Stomach (tissue), 8 donors: ENCODE measurements at regions not wholly inside any gene's neighbourhood (a gene's known extent, or its start where the extent isn't known, plus 50 kb on each side); places are given as distances from the start of the nearest gene placed in this dataset.

Source experiments
- DNase-seq, 2 donors: peaks; one replicate each; pipeline versions ENCODE4 v3.0.0 to v3.0.0-alpha.2; 2013 to 2019
- H3K27ac ChIP-seq, 5 donors: fragments of 200-600 bp in 4 of 5; sonication (generic) in 4 of 5; one replicate each; pipeline ENCODE4 v1.5.1; 2013 to 2019; ENCODE audit warnings: mild to moderate bottlenecking in 1 of 5, moderate library complexity in 1 of 5
- H3K27me3 ChIP-seq, 3 donors: fragments of 200-600 bp; sonication (generic); one replicate each; pipeline ENCODE4 v1.5.1; 2017 to 2019; ENCODE audit warnings: mixed run types in 1 of 3
- H3K36me3 ChIP-seq, 4 donors: fragments of 200-600 bp; sonication (generic); 1 replicate in 3 of 4; 2 replicates in 1 of 4; pipeline ENCODE4 v1.5.1; 2016 to 2019
- H3K4me1 ChIP-seq, 4 donors: fragments of 200-600 bp; sonication (generic); one replicate each; pipeline ENCODE4 v1.5.1; 2016 to 2019
- H3K4me3 ChIP-seq, 4 donors: fragments of 200-600 bp; sonication (generic) in 3 of 4; one replicate each; pipeline ENCODE4 v1.5.1; 2016 to 2019; ENCODE audit warnings: mild to moderate bottlenecking in 1 of 4
- H3K9me3 ChIP-seq, 4 donors: fragments of 200-600 bp; sonication (generic); one replicate each; pipeline ENCODE4 v1.5.1; 2016 to 2019
- EP300 ChIP-seq: sonication (generic); formaldehyde crosslinking; IDR thresholded peaks from one replicate; pipeline ENCODE4 v1.6.1; 2017; ENCODE audit warnings: antibody characterized with exemption
- POLR2A ChIP-seq, 4 donors: fragments of 450-650 bp; IDR thresholded peaks; one replicate each; pipeline ENCODE4 v1.6.1; 2016; ENCODE audit warnings: antibody characterized with exemption in 4 of 4, control low read depth in 2 of 4, mild to moderate bottlenecking in 1 of 4, moderate library complexity in 1 of 4
- POLR2AphosphoS5 ChIP-seq, 3 donors: sonication (generic); formaldehyde crosslinking; IDR thresholded peaks; one replicate each; pipeline ENCODE4 v1.6.1; 2016; ENCODE audit warnings: antibody characterized with exemption in 3 of 3
- WGBS, 5 donors: extraction: QIAGEN DNeasy Blood & Tissue Kit in 3 of 5; methylation state at CpG; one replicate each; pipeline versions ENCODE4 v1.1.5 to v1.1.7; 2013 to 2018; 5-methylcytosine and 5-hydroxymethylcytosine counted together
- intact Hi-C: fragments of 100-400 bp; cut with DNase I; formaldehyde crosslinking; loops from one replicate; pipeline ENCODE4 v1.15.1; 2023; ENCODE audit warnings: low total_unique reads
- TF ChIP-seq, protein P1 (sequence below), 7 experiments: fragments of 450-650 bp in 4 of 7; fragments of 200-600 bp in 3 of 7; sonication (generic) in 3 of 7; IDR thresholded peaks; one replicate each; pipeline ENCODE4 v1.5.1; 2016 to 2019; ENCODE audit warnings: antibody characterized with exemption in 7 of 7, control low read depth in 2 of 7, mild to moderate bottlenecking in 1 of 7
- donor health status: healthy with polysubstance abuse.
- donor health status: Bipolar disorder and iron deficiency.
- donor health status: healthy.

DNA sequence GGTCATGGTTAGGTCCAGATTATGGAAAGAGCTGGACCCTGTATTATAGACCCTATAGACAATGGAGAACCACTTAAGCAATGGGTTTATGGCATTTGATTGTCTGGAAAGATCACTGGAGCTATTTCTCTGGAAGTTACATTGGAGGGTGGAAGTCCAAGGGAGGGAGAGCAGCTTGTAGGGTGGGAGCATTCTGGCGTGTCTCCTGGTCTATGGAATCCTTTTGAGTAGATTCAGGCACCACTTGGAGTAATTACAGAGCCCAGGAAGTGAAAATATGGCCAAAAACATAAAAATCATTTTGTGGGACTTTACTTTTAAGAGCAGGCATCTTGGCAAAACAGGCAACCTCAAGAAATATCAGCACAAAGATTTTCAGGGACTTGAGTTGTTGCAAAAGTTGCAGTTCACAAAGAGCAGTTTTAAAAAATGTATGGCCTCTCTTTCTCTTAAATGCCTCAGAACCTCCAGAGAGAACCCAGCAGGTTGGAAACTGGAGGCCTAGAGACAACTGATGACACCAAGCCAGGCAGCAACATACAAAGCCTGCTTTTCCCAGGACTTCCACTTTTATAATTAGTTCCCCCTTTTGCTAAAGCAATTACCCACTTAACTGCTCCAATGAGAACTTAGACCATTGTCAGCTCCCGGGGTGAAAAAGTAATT is 331.0 kb downstream of the MYCN start:
- intact Hi-C loops, result no loop called here
- H3K4me1 ChIP-seq, result no peaks in the 10 kb centered on the region
- WGBS, 5 donors, result 58 to 80% (median 71%) methylated on average over 2 of the region's 2 CpGs
- H3K27me3 ChIP-seq, result no peaks in the 10 kb centered on the region
- no peak overlapping the region for H3K27ac ChIP-seq
- TF ChIP-seq POLR2AphosphoS5 (IDR thresholded peaks at IDR 0.05), result no peak
- TF ChIP-seq EP300, result no peak
- no peak for TF ChIP-seq POLR2A (IDR thresholded peaks at IDR 0.05)
- TF ChIP-seq, protein P1, sequence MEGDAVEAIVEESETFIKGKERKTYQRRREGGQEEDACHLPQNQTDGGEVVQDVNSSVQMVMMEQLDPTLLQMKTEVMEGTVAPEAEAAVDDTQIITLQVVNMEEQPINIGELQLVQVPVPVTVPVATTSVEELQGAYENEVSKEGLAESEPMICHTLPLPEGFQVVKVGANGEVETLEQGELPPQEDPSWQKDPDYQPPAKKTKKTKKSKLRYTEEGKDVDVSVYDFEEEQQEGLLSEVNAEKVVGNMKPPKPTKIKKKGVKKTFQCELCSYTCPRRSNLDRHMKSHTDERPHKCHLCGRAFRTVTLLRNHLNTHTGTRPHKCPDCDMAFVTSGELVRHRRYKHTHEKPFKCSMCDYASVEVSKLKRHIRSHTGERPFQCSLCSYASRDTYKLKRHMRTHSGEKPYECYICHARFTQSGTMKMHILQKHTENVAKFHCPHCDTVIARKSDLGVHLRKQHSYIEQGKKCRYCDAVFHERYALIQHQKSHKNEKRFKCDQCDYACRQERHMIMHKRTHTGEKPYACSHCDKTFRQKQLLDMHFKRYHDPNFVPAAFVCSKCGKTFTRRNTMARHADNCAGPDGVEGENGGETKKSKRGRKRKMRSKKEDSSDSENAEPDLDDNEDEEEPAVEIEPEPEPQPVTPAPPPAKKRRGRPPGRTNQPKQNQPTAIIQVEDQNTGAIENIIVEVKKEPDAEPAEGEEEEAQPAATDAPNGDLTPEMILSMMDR (IDR thresholded peaks at IDR 0.05), result no peak
- H3K4me3 ChIP-seq, result no peak overlapping the region
- no peaks in the 10 kb centered on the region for H3K9me3 ChIP-seq
- no peak for DNase-seq
- no peaks in the 10 kb centered on the region for H3K36me3 ChIP-seq

GRCh38 chr2:16270441-16270840 is 330.1 kb downstream of the MYCN start:
- no peaks in the 10 kb centered on the region for H3K9me3 ChIP-seq
- no peak overlapping the region for H3K4me3 ChIP-seq
- H3K27ac ChIP-seq, result no peak overlapping the region
- DNase-seq, result no peak
- 80 to 96% (median 90%) methylated on average over 4 of the region's 4 CpGs for WGBS, 5 donors
- H3K27me3 ChIP-seq, result no peaks in the 10 kb centered on the region
- TF ChIP-seq, protein P1 (IDR thresholded peaks at IDR 0.05), result no peak
- TF ChIP-seq POLR2A (IDR thresholded peaks at IDR 0.05), result no peak
- TF ChIP-seq EP300, result no peak
- TF ChIP-seq POLR2AphosphoS5 (IDR thresholded peaks at IDR 0.05), result no peak
- intact Hi-C loops, result no loop called here
- no peaks in the 10 kb centered on the region for H3K4me1 ChIP-seq
- H3K36me3 ChIP-seq, result no peaks in the 10 kb centered on the region

DNA sequence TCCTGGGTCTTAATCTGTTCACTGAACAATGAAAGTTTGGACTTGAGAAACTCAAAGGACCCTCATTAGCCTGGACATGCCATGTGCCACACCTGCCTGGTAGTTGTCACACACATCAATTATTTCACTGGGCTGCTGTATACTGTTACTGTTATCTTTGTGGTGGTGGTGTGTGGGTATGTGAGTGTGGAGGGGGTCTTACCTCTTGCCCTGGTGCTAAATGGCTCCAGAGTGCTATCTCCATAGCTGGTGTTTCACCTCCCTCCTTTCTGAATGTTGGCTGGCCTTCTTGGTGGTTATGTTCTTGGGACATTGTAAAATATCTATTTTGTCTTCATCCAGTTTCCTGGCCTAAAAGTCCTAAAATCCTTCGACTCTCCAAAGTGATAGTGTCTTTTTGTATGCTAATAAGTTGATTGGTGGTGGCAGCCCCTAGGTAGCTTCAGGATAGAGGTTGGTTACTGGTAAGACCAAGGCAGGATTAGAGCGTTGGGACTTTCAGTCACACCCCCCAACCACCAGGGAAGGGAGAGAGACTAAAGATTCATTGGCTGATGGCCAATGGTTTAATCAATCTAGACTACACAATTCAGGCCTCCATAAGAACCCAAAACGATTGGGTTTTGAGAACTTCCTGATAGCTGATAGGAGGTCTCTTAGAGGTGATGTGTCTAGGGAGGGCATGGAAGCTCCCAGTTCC is 328.1 kb downstream of the MYCN start:
- Histone ChIP-seq H3K36me3 (no peaks in the 10 kb centered on the region), H3K27me3 (no peaks in the 10 kb centered on the region), H3K4me1 (no peaks in the 10 kb centered on the region), H3K27ac (no peak overlapping the region), H3K4me3 (no peak overlapping the region), H3K9me3 (no peaks in the 10 kb centered on the region)
- DNase-seq, result no peak
- 55 to 74% (median 63%) methylated on average over 3 of the region's 3 CpGs for WGBS, 5 donors
- intact Hi-C loops, result no loop called here
- TF ChIP-seq, protein P1 (IDR thresholded peaks at IDR 0.05), result no peak
- no peak for TF ChIP-seq POLR2AphosphoS5 (IDR thresholded peaks at IDR 0.05)
- no peak for TF ChIP-seq POLR2A (IDR thresholded peaks at IDR 0.05)
- no peak for TF ChIP-seq EP300

- H3K9me3 ChIP-seq, result no peaks in the 10 kb centered on the region
- no peaks in the 10 kb centered on the region for H3K36me3 ChIP-seq
- no peak overlapping the region for H3K4me3 ChIP-seq
- intact Hi-C loops, result no loop called here
- no peak overlapping the region for H3K27ac ChIP-seq
- 90 to 96% (median 92%) methylated on average over 11 of the region's 11 CpGs for WGBS, 5 donors
- DNase-seq, result no peak
- H3K4me1 ChIP-seq, result no peaks in the 10 kb centered on the region
- H3K27me3 ChIP-seq, result no peaks in the 10 kb centered on the region
- TF ChIP-seq, protein P1 (IDR thresholded peaks at IDR 0.05), result no peak
- TF ChIP-seq POLR2AphosphoS5 (IDR thresholded peaks at IDR 0.05) (no peak), EP300 (no peak), POLR2A (IDR thresholded peaks at IDR 0.05) (no peak)
These were observed 326.2 kb downstream of the MYCN start for GRCh38 chr2:16266571-16266970.
